HG02588 (cell line): ENCODE measurements at regions not wholly inside any gene's neighbourhood (a gene's known extent, or its start where the extent isn't known, plus 50 kb on each side); places are given as distances from the start of the nearest gene placed in this dataset.

Experiments
- ATAC-seq: cut with Tn5 transposase; IDR thresholded peaks from one replicate; pipeline ENCODE4 v1.9.1; 2021; ENCODE audit warnings: mild to moderate bottlenecking, moderate library complexity; ENCODE audit not compliant: unreplicated experiment

DNA sequence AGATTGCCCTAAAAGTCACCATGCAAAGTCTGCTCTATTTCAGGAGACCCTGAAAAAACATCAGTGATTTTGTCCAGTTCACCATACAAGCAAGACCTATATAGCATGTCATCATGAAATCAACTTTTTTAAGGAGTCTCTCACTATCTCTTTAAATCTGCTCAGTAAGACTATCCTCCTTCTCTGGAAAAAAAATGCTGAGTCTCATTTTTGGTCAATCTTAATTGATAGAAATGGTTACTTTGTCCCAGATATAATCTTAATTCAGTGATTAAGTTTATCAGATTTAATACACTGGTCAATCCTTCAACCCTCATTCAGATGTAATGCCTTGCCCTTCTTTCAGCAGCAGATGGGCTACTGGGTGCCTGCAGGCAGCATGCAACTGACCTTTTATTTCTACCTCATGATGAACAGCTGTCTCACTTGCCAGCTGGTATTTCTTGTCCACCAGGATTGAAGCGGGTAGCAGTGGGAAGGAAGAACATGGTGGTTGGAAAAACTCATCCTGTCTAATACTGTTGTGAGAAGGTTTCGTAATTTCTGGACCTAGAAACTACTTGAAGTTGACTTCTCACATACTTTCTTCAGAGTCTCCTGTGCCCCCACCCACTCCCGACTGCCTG, 375.3 kb downstream of the DNAH5 start:
- ATAC-seq: no peak

- ATAC-seq: no peak
Observed at GRCh38 chr5:13567819-13568218, 376.7 kb downstream of the DNAH5 start.

GRCh38 chr5:13566871-13567339, 377.6 kb downstream of the DNAH5 start:
- no peak for ATAC-seq

DNA sequence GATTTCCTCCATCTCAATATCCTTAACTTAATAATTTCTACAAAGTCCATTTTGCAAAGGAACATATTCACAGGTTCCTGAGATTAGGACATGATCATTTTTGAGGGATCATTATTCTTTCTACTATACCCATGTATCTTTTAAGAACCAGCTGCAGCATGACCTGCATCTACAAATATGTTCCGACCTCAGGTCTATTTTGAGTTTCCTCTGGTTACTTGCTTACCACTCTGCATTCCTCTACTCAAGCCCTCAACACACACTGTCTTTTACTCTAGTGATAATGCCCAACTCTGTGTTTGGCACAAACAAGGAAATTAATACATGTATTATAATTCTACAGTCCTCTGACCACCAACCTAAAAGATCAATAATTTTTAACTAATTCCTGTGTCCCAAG, 386.1 kb downstream of the DNAH5 start:
- no peak for ATAC-seq

GRCh38 chr5:13553896-13554295, 390.6 kb downstream of the DNAH5 start:
- no peak for ATAC-seq

DNA sequence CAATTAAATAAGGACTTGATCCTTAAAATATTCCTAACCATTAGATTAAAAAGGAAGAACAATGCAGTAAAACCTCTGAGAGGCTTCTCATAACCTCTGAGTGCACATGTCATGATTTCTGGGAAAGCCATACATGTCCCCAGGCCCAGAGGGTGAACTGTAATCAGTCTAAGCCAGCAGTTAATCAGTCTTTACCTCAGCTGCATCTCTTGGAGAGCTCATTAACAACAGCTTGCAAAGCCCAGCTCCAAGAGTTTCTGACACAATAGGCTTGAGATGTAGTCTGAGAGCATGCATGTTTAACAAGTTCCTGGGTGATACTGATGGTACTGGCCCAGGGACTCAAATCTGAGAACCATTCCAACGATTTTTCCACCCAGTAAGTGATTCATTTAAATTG, 392.1 kb downstream of the DNAH5 start:
- no peak for ATAC-seq

- no peak for ATAC-seq
Observed at GRCh38 chr5:13551645-13552044, 392.8 kb downstream of the DNAH5 start.

- ATAC-seq: no peak
Observed at GRCh38 chr5:13540168-13540750, 404.2 kb downstream of the DNAH5 start.

DNA sequence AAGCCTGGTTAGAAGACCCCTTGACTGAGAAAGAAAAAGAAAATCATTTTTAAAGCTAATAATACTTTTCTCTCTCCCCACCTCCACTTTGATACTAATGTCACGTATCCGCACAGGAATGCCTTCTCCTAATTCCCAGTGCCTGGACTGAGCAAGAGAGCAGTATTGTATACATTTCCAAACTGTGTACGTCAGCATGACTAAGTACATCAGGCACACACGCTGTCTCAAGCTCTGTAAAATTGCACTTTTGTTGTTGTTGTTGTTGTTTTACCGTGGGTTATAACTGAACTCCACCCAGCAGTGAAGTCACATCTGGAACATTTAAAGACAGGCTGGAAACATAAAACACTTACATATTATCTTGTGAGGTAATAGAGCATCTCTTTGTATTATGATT, 407.6 kb downstream of the DNAH5 start:
- no peak for ATAC-seq

DNA sequence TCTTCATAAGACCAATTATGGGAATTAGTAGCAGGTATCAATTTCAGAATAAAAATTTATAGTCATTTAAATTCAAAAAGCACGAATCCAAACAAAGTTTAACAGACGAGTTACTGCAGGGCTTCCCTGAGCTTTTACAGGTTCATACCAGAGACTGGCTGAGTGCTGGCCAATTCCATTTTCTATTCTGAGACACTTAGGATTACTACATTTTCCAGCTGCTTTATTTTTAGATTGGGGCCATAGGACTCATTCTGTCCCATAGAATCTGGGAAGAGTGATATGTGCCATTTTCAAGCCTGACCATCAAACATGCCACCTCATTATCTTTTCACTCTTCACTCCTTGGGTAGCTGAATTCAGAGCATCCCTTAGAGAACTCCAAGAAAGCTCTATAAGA, 410.7 kb downstream of the DNAH5 start:
- ATAC-seq: no peak

DNA sequence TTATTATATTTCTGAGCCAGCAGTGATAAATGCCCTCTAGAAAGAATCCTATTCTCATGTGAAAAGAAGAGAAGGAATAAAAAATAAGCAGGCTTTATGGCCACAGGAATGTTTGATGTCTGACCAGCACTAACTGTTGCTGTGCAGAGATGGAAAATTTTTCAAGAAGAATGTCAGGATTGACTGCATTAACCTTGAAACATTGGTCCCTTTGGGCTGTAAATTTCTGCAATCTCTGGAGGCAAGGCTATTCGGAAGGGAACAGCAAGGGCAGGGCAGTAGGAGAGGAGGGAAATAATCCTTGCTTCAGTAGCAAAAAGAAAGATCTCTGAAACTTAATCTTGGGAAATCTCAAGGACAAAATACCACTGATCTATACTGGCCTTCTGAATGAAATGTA, 415.2 kb downstream of the DNAH5 start:
- ATAC-seq: no peak

- no peak for ATAC-seq
Observed at GRCh38 chr5:13524936-13525335, 419.6 kb downstream of the DNAH5 start.

- ATAC-seq: no peak
Observed at GRCh38 chr5:13519131-13519530, 425.4 kb downstream of the DNAH5 start.

DNA sequence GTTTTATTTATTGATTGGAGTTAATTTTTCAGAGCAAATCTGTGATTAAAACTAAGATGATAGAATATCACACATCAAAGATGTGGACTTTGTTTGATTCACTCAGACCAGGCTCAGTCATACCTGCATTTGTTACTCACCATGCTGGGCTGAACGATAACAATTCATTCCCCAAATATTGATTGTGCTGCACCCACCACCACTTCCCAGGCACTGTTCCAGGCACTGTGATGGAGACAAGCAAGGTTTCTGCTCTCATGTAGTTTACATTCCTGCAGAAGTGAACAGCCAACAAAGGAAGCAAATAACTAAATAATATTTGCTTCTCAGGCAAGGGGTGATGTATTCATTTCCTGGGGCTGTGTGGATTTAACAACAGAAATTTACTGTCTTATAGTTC, 428.3 kb downstream of the DNAH5 start:
- no peak for ATAC-seq

DNA sequence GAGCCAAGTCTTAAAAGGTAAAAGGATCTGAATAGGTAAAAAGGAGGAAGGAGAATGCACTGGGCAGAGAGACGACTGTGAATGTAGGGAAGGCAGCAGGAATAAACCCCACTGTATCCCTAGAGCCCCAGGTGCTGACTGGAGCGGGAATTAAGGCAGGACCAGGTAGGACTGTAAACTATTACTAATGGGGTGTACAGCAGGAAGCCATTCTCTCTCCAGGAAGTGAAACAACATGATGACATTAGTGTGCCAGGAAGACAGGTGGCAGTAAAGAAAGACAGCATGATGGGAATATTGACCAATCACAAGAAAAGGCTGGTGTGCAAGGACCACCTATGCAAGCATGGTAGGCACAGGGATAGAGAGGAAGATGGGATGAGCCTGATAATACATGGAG, 433.0 kb downstream of the DNAH5 start:
- no peak for ATAC-seq

DNA sequence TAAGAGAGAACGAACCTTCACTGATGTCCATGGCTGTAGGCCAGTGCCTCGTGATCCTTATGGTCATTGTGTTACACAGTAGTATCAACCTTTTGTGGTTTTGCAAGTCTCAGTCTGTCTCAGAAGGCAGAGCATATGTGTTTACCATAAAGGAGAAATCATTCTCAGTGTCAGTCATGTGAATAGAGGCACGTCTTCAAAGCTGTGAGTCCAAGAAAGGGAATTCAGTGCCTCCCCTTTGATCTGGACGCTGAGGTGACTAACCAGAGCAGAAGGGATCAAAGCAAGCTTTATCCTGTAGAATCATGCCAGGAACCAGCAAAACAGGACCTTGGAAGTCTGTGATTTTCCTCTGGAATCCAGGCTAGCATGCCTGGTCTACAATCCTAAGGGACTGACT, 433.9 kb downstream of the DNAH5 start:
- no peak for ATAC-seq

DNA sequence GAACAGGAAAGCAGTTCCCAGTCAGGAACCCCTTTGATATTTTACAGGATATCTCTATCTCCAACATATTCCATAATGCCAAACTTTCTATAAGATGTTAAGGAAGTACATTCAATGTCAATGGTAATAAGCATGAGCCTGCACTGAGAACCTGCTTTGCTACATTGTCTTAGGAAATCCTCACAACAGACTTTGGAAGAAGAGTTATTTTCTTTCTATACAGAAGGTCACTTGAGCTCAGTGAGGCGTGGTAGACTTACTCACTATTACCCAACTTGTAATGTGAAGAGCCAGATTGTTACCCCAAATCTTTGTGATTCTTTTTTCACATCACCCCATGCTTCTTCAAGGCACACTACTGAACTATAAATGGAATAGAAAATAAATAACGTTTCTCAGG, 435.9 kb downstream of the DNAH5 start:
- ATAC-seq: no peak

DNA sequence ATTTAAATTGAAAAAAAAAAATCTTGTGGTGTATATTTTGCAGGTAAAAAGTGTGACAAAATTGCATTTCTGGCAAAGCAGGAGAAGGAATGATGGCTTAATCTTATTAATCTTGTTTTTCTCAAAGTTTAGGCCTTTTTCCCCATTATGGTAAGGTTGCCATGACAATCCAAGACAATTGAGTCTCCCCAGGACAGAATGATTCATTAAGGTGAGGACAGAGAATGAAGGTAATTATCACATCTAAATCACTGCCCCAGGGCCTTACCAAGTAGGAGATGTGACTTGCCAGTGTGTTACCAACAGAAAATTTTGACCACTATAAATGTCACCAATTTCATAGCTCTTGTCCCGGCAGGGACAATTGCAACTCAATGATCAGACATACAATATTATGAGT, 439.2 kb downstream of the DNAH5 start:
- ATAC-seq: no peak

- ATAC-seq: no peak
Observed at GRCh38 chr5:13503017-13503416, 441.5 kb downstream of the DNAH5 start.

DNA sequence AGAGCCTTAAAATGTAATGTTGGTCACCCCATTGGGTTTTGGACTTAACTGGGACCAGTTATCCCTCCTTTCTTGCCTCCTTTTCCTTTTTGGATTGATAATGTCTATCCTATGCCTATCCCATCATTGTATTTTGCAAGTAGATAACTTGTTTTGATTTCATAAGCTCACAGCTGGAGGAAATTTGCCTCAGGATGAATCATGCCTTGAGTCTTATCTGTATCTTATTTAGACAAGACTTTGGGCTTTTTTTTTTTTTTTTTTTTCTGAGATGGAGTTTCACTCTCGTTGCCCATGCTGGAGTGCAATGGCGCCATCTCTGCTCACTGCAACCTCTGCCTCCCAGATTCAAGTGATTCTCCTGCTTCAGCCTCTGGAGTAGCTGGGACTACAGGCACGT, 443.3 kb downstream of the DNAH5 start:
- ATAC-seq: no peak

DNA sequence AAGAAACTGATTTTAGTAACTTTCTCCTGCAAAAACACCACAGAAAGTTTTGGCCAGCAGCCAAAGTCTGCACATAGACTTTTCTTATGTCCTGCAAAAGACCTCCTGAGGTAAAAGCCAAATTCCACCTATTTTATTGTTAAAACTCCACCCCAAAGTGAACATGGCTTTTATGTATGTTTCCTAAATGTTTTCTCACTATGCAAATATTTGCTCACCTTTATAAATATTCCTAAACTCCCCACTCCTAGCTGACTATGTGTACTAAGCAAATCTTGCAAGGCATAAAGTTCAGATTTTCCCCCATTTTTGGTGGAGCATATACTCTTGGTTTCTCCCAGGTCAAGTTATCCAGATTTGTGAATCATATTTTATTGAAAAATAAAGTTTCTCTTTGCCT, 446.2 kb downstream of the DNAH5 start:
- no peak for ATAC-seq

DNA sequence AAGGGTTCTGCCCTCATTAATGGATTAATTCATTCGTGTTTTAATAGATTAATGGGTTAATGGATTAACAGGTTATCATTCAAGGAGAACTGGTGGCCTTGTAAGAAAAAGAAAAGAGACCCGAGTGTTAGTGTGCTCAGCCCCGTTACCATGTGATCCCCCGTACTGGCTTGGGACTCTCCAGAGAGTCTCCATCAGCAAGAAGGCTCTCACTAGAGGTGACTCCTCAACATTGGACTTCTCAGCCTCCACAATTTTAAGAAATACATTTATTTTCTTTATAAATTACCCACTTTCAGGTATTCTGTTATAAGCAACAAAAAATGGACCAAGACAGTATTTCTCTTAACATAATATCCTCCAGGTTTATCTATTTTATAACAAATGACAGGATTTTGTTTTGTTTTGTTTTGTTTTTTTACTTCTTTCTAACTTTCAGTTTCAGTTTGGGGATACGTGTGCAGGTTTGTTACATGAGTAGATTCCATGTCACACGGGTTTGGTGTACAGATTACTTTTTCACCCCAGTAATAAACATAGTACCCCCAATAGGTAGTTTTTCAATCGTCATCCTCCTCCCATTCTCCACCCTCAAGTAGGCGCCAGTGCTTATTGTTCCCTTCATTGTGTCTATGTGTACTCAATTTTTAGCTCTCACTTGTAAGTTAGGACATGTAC, 456.1 kb downstream of the DNAH5 start:
- ATAC-seq: no peak

- no peak for ATAC-seq
Observed at GRCh38 chr5:13480834-13481233, 463.7 kb downstream of the DNAH5 start.
